AG09319 (cell line): ENCODE measurements at regions not wholly inside any gene's neighbourhood (a gene's known extent, or its start where the extent isn't known, plus 50 kb on each side); places are given as distances from the start of the nearest gene placed in this dataset.
"Not testable (repeated sequence)": the region's sequence is repeated elsewhere in the genome, so short reads cannot be mapped to it uniquely, and the experiment has no call there.

ENCODE experiments used
- DNase-seq: peaks from one replicate; pipeline ENCODE4 v3.0.0-alpha.2; 2010; ENCODE audit warnings: low read depth; ENCODE audit errors: extremely low read depth
- CTCF ChIP-seq: IDR thresholded peaks from 2 replicates; pipeline ENCODE4 v1.5.1; 2011; ENCODE audit warnings: low read depth, mild to moderate bottlenecking, inconsistent platforms, low read length, moderate library complexity

- DNase-seq: no peak
- no peak for TF ChIP-seq CTCF
Measured at GRCh38 chr11:116374085-116374484, 398.7 kb downstream of the BUD13 start.

- TF ChIP-seq CTCF: no peak
- no peak for DNase-seq
Measured at GRCh38 chr11:116373104-116373944, 399.5 kb downstream of the BUD13 start.

- no peak for DNase-seq
- TF ChIP-seq CTCF: no peak
Measured at GRCh38 chr11:116371146-116371545, 401.6 kb downstream of the BUD13 start.

GRCh38 chr11:116368784-116369183 lies 404.0 kb downstream of the BUD13 start:
- no peak for DNase-seq
- no peak for TF ChIP-seq CTCF

- TF ChIP-seq CTCF: no peak
- DNase-seq: no peak
Measured at GRCh38 chr11:116366980-116367645, 405.7 kb downstream of the BUD13 start.

GRCh38 chr11:116366451-116366850 lies 406.3 kb downstream of the BUD13 start:
- no peak for DNase-seq
- TF ChIP-seq CTCF: no peak

- DNase-seq: not testable (repeated sequence)
Measured at GRCh38 chr11:116364925-116365324, 407.9 kb downstream of the BUD13 start.
